Peyer's patch (tissue), 4 donors: ENCODE measurements at regions not wholly inside any gene's neighbourhood (a gene's known extent, or its start where the extent isn't known, plus 50 kb on each side); places are given as distances from the start of the nearest gene placed in this dataset.

Source experiments
- DNase-seq, 3 donors: peaks; one replicate each; pipeline ENCODE4 v3.0.0-alpha.2; 2017 to 2019
- H3K27ac ChIP-seq, 4 donors: fragments of 200-600 bp; sonication (generic); one replicate each; pipeline ENCODE4 v1.5.1; 2016 to 2019
- H3K27me3 ChIP-seq, 2 donors: fragments of 200-600 bp; sonication (generic); one replicate each; pipeline ENCODE4 v1.5.1; 2019
- H3K36me3 ChIP-seq, 3 donors: fragments of 200-600 bp; sonication (generic); one replicate each; pipeline ENCODE4 v1.5.1; 2016 to 2019
- H3K4me1 ChIP-seq, 4 donors: fragments of 200-600 bp; sonication (generic); one replicate each; pipeline ENCODE4 v1.5.1; 2016 to 2019
- H3K4me3 ChIP-seq, 4 donors: fragments of 200-600 bp; sonication (generic); 1 replicate in 3 of 4; 2 replicates in 1 of 4; pipeline ENCODE4 v1.5.1; 2016 to 2019; ENCODE audit warnings: mild to moderate bottlenecking in 1 of 4
- H3K9me3 ChIP-seq, 4 donors: fragments of 200-600 bp; sonication (generic); one replicate each; pipeline ENCODE4 v1.5.1; 2016 to 2019; ENCODE audit warnings: mild to moderate bottlenecking in 1 of 4
- CTCF ChIP-seq, 6 experiments: fragments of 450-650 bp in 4 of 6; fragments of 200-600 bp in 2 of 6; sonication (generic) in 1 of 6; IDR thresholded peaks; one replicate each; pipeline ENCODE4 v1.5.1; 2017 to 2019; ENCODE audit warnings: antibody characterized with exemption in 6 of 6, mild to moderate bottlenecking in 3 of 6, moderate library complexity in 1 of 6
- POLR2A ChIP-seq, 2 donors: fragments of 450-650 bp; IDR thresholded peaks; one replicate each; pipeline ENCODE4 v1.5.1; 2017; ENCODE audit warnings: antibody characterized with exemption in 2 of 2, mild to moderate bottlenecking in 2 of 2, moderate library complexity in 2 of 2

- H3K4me3 ChIP-seq = no peak overlapping the region
- no peak for DNase-seq
- H3K36me3 ChIP-seq = no peaks in the 10 kb centered on the region
- peaks cover 0 to 9% of the 10 kb centered on the region in 2 donors for H3K27me3 ChIP-seq
- H3K27ac ChIP-seq = no peak overlapping the region
- H3K9me3 ChIP-seq = no peaks in the 10 kb centered on the region
- no peak for TF ChIP-seq CTCF (IDR thresholded peaks at IDR 0.05)
- peaks cover 0 to 11% (median 4%) of the 10 kb centered on the region in 4 donors for H3K4me1 ChIP-seq
Observed at GRCh38 chr12:132410849-132411248, 79.1 kb upstream of the FBRSL1 start.

- H3K4me1 ChIP-seq = peaks cover 0 to 9% (median 4%) of the 10 kb centered on the region in 4 donors
- no peak overlapping the region for H3K27ac ChIP-seq
- H3K36me3 ChIP-seq = no peaks in the 10 kb centered on the region
- TF ChIP-seq CTCF (IDR thresholded peaks at IDR 0.05) (no peak), POLR2A (IDR thresholded peaks at IDR 0.05) (no peak)
- no peak for DNase-seq
- H3K4me3 ChIP-seq = no peak overlapping the region
- peaks cover 0 to 9% of the 10 kb centered on the region in 2 donors for H3K27me3 ChIP-seq
- no peaks in the 10 kb centered on the region for H3K9me3 ChIP-seq
Observed at GRCh38 chr12:132410296-132410625, 79.7 kb upstream of the FBRSL1 start.

- H3K4me3 ChIP-seq = no peak overlapping the region
- TF ChIP-seq POLR2A (IDR thresholded peaks at IDR 0.05) (no peak), CTCF (IDR thresholded peaks at IDR 0.05) (no peak)
- H3K27me3 ChIP-seq = peaks cover 0 to 9% of the 10 kb centered on the region in 2 donors
- H3K9me3 ChIP-seq = no peaks in the 10 kb centered on the region
- H3K27ac ChIP-seq = no peak overlapping the region
- no peak for DNase-seq
- no peaks in the 10 kb centered on the region for H3K36me3 ChIP-seq
- H3K4me1 ChIP-seq = peaks cover 0 to 4% (median 2%) of the 10 kb centered on the region in 4 donors
Observed at GRCh38 chr12:132409495-132410295, 80.3 kb upstream of the FBRSL1 start.

GRCh38 chr12:132408626-132409494 lies 79.5 kb upstream of the GALNT9 start:
- no peaks in the 10 kb centered on the region for H3K4me1 ChIP-seq
- H3K27me3 ChIP-seq = peaks cover 0 to 2% of the 10 kb centered on the region in 2 donors
- no peaks in the 10 kb centered on the region for H3K36me3 ChIP-seq
- no peaks in the 10 kb centered on the region for H3K9me3 ChIP-seq
- no peak overlapping the region for H3K27ac ChIP-seq
- TF ChIP-seq CTCF (IDR thresholded peaks at IDR 0.05) (no peak), POLR2A (IDR thresholded peaks at IDR 0.05) (no peak)
- no peak for DNase-seq
- no peak overlapping the region for H3K4me3 ChIP-seq

GRCh38 chr12:132407992-132408391 lies 78.6 kb upstream of the GALNT9 start:
- no peaks in the 10 kb centered on the region for H3K36me3 ChIP-seq
- DNase-seq = no peak

More at GRCh38 chr12:132407992-132408391, 78.6 kb upstream of the GALNT9 start:
- H3K4me3 ChIP-seq = no peak overlapping the region
- H3K4me1 ChIP-seq = no peaks in the 10 kb centered on the region
- no peak for TF ChIP-seq CTCF (IDR thresholded peaks at IDR 0.05)
- no peak for TF ChIP-seq POLR2A (IDR thresholded peaks at IDR 0.05)
- H3K9me3 ChIP-seq = no peaks in the 10 kb centered on the region
- no peak overlapping the region for H3K27ac ChIP-seq
- no peaks in the 10 kb centered on the region for H3K27me3 ChIP-seq
